K562 (cell line): ENCODE measurements at regions not wholly inside any gene's neighbourhood (a gene's known extent, or its start where the extent isn't known, plus 50 kb on each side); places are given as distances from the start of the nearest gene placed in this dataset.

Experiments
- BACH1 ChIP-seq: fragments of 200-800 bp; sonication (Bioruptor generic); IDR thresholded peaks from 2 replicates; pipeline ENCODE4 v1.6.1; 2016; ENCODE audit warnings: missing genetic modification characterization, missing compliant biosample characterization
- CHD2 ChIP-seq: IDR thresholded peaks from 2 replicates; pipeline ENCODE4 v1.6.1; 2011; ENCODE audit warnings: low read depth, low read length
- CTCF ChIP-seq, 3 experiments: IDR thresholded peaks in 2 of 3; conservative IDR thresholded peaks in 1 of 3; 2 replicates each; pipeline ENCODE4 v1.5.1; 2011 to 2012; ENCODE audit warnings: low read length in 3 of 3, mild to moderate bottlenecking in 3 of 3, control low read depth in 2 of 3, improper control_type of control experiment in 1 of 3, inconsistent platforms in 1 of 3, low read depth in 1 of 3, mixed read lengths in 1 of 3, moderate library complexity in 1 of 3; ENCODE audit not compliant: insufficient read depth in 2 of 3
- HSF4 ChIP-seq: fragments of 250-450 bp; sonication (Bioruptor Pico); IDR thresholded peaks from 2 replicates; pipeline ENCODE4 v2.1.2; 2022; ENCODE audit warnings: mild to moderate bottlenecking, moderate library complexity, borderline replicate concordance
- KDM1A ChIP-seq, 2 experiments: fragments of 450-650 bp; IDR thresholded peaks; 2 replicates each; pipeline ENCODE4 v1.6.1; 2016; ENCODE audit warnings: mild to moderate bottlenecking in 2 of 2
- MEF2A ChIP-seq: IDR thresholded peaks from 2 replicates; pipeline ENCODE4 v1.6.1; 2011; ENCODE audit warnings: low read depth, mild to moderate bottlenecking, low read length, moderate library complexity; ENCODE audit not compliant: control insufficient read depth
- TAF1 ChIP-seq: IDR thresholded peaks from 2 replicates; pipeline ENCODE4 v1.6.1; 2011; ENCODE audit warnings: mild to moderate bottlenecking, low read length, moderate library complexity; ENCODE audit not compliant: insufficient read depth, control insufficient read depth, severe bottlenecking; ENCODE audit errors: extremely low read depth
- UBTF ChIP-seq, 2 experiments: IDR thresholded peaks; 2 replicates each; pipeline ENCODE4 v1.6.1; 2012; ENCODE audit warnings: improper control_type of control experiment in 2 of 2, low read depth in 2 of 2, low read length in 2 of 2, borderline replicate concordance in 1 of 2
- USF1 ChIP-seq: sonication (generic); formaldehyde crosslinking; IDR thresholded peaks from 2 replicates; pipeline ENCODE4 v1.9.0; 2022; ENCODE audit warnings: mild to moderate bottlenecking, missing genetic modification reagents
- ZBTB1 ChIP-seq: sonication (generic); formaldehyde crosslinking; IDR thresholded peaks from 2 replicates; pipeline ENCODE4 v1.8.1; 2023; ENCODE audit warnings: missing genetic modification reagents, low read depth, mild to moderate bottlenecking, borderline replicate concordance
- ZNF277 ChIP-seq: fragments of 250-450 bp; sonication (Bioruptor Pico); IDR thresholded peaks from 2 replicates; pipeline ENCODE4 v1.8.0; 2022; ENCODE audit warnings: inconsistent platforms, mild to moderate bottlenecking, moderate library complexity, borderline replicate concordance
- ZNF707 ChIP-seq: fragments of 250-450 bp; sonication (Bioruptor Pico); conservative IDR thresholded peaks from 2 replicates; pipeline ENCODE4 v1.8.0; 2022; ENCODE audit warnings: inconsistent platforms, mild to moderate bottlenecking, moderate library complexity

- TF ChIP-seq BACH1 (tag) (no peak), CTCF (IDR thresholded peaks at IDR 0.05 in 2 of 3, conservative IDR thresholded peaks at IDR 0.05 in 1 of 3; ENCODE audit: insufficient read depth in 2 of 3, low read depth in 1 of 3, low read length in 3 of 3) (no peak), ZNF277 (CRISPR knock-in tag) (no peak), UBTF (IDR thresholded peaks at IDR 0.05; ENCODE audit: borderline replicate concordance in 1 of 2, low read depth in 2 of 2, low read length in 2 of 2) (no peak), HSF4 (CRISPR knock-in tag) (no peak), KDM1A (IDR thresholded peaks at IDR 0.05) (no peak), MEF2A (no peak), TAF1 (no peak), CHD2 (no peak), USF1 (CRISPR knock-in tag) (no peak), ZNF707 (no peak), ZBTB1 (CRISPR knock-in tag) (no peak)
These were observed 126.2 kb upstream of the EXOC2 start for GRCh38 chr6:819122-819521.
